HG03457 (cell line): ENCODE measurements at regions not wholly inside any gene's neighbourhood (a gene's known extent, or its start where the extent isn't known, plus 50 kb on each side); places are given as distances from the start of the nearest gene placed in this dataset.

ENCODE experiments used
- ATAC-seq: cut with Tn5 transposase; IDR thresholded peaks from one replicate; pipeline ENCODE4 v1.9.1; 2021; ENCODE audit warnings: moderate number of reproducible peaks; ENCODE audit not compliant: unreplicated experiment

GRCh38 chr2:47315475-47315874, 53.6 kb upstream of the EPCAM start:
- no peak for ATAC-seq

- ATAC-seq, result no peak
These were observed 55.4 kb upstream of the EPCAM start for GRCh38 chr2:47313728-47314127.

GRCh38 chr2:47313141-47313691, 55.9 kb upstream of the EPCAM start:
- ATAC-seq, result no peak

- no peak for ATAC-seq
These were observed 56.6 kb upstream of the EPCAM start for GRCh38 chr2:47312491-47312850.

- ATAC-seq, result no peak
These were observed 57.2 kb upstream of the EPCAM start for GRCh38 chr2:47311764-47312490.

- ATAC-seq, result peak; percentile 8
These were observed 58.1 kb upstream of the EPCAM start for GRCh38 chr2:47310801-47311560.

GRCh38 chr2:47309952-47310800, 58.9 kb upstream of the EPCAM start:
- peak; percentile 88 for ATAC-seq

GRCh38 chr2:47309472-47309951, 59.6 kb upstream of the EPCAM start:
- no peak for ATAC-seq

- no peak for ATAC-seq
These were observed 62.0 kb upstream of the EPCAM start for GRCh38 chr2:47307066-47307465.

GRCh38 chr2:47304654-47305053, 64.5 kb upstream of the EPCAM start:
- ATAC-seq, result no peak

- ATAC-seq, result no peak
These were observed 65.6 kb upstream of the EPCAM start for GRCh38 chr2:47303341-47304148.

- ATAC-seq, result no peak
These were observed 66.8 kb upstream of the EPCAM start for GRCh38 chr2:47302308-47302707.

- no peak for ATAC-seq
These were observed 67.4 kb upstream of the EPCAM start for GRCh38 chr2:47301731-47302130.

GRCh38 chr2:47301277-47301618, 67.9 kb upstream of the EPCAM start:
- no peak for ATAC-seq

GRCh38 chr2:47300609-47301276, 68.4 kb upstream of the EPCAM start:
- no peak for ATAC-seq

GRCh38 chr2:47300081-47300480, 69.0 kb upstream of the EPCAM start:
- ATAC-seq, result no peak

- ATAC-seq, result no peak
These were observed 69.6 kb upstream of the EPCAM start for GRCh38 chr2:47299555-47299954.

GRCh38 chr2:47298771-47299170, 70.3 kb upstream of the EPCAM start:
- ATAC-seq, result no peak

- ATAC-seq, result no peak
These were observed 71.2 kb upstream of the EPCAM start for GRCh38 chr2:47297767-47298425.
